GM19324 (cell line): ENCODE measurements at regions not wholly inside any gene's neighbourhood (a gene's known extent, or its start where the extent isn't known, plus 50 kb on each side); places are given as distances from the start of the nearest gene placed in this dataset.
"Not testable (repeated sequence)": the region's sequence is repeated elsewhere in the genome, so short reads cannot be mapped to it uniquely, and the experiment has no call there.

Source experiments
- ATAC-seq: cut with Tn5 transposase; IDR thresholded peaks from one replicate; pipeline ENCODE4 v1.9.1; 2021; ENCODE audit warnings: mild to moderate bottlenecking, moderate library complexity; ENCODE audit not compliant: unreplicated experiment, low FRiP score

- ATAC-seq: no peak
Measured at GRCh38 chr1:157460381-157460780, 91.9 kb downstream of the FCRL5 start.

- ATAC-seq: no peak
Measured at GRCh38 chr1:157457279-157457678, 95.0 kb downstream of the FCRL5 start.

- no peak for ATAC-seq
Measured at GRCh38 chr1:157455318-157455717, 97.0 kb downstream of the FCRL5 start.

- no peak for ATAC-seq
Measured at GRCh38 chr1:157450106-157450505, 102.2 kb downstream of the FCRL5 start.

GRCh38 chr1:157448636-157449035 is 103.7 kb downstream of the FCRL5 start:
- no peak for ATAC-seq

- ATAC-seq: not testable (repeated sequence)
Measured at GRCh38 chr1:157446356-157446755, 106.0 kb downstream of the FCRL5 start.

- not testable (repeated sequence) for ATAC-seq
Measured at GRCh38 chr1:157445616-157446140, 106.6 kb downstream of the FCRL5 start.

- ATAC-seq: no peak
Measured at GRCh38 chr1:157442065-157442464, 110.2 kb downstream of the FCRL5 start.

DNA sequence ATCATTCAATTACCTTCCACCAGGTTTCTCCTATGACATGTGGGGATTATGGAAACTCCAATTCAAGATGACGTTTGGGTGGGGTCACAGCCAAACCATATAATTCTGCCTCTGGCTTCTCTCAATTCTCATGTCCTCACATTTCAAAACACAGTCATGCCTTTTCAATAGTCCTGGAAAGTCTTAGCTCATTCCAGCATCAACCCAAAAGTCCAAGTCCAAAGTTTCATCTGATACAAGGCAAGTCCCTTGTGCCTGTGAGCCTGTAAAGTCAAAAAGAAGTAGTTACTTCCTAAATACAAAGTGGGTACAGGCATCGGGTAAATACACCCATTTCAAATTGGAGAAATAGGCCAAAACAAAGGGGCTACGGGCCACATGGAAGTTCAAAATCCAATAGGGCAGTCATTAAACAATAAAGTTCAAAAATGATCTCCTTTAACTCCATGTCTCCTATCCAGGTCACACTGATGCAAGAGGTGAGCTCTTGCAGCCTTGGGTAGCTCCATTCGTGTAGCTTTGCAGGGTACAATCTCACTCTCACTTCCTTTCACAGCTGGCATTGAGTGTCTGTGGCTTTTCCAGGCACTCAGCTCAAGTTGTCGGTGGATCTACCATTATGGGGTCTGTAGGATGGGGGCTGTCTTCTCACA is 112.9 kb downstream of the FCRL5 start:
- ATAC-seq: no peak

DNA sequence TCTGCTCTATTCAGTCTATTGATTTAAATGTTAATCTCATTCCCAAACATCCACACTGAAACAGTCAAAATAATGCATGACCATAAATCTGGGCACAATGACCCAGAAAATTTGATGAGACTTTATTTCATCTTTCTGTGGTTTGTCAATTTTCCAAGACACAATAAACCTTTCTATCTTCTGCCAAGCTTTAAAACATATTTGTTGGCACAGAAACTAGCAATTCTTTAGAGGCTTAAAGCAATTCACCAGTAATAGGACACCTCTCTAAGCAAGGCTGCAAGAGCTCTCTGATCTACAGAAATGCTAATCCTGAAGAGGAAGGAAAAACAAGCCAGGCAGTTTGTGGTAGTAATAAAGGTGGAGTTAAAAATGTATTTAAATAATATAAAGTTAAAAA is 113.7 kb downstream of the FCRL5 start:
- ATAC-seq: no peak

- ATAC-seq: no peak
Measured at GRCh38 chr1:157438146-157438545, 114.2 kb downstream of the FCRL5 start.

GRCh38 chr1:157437296-157437695 is 115.0 kb downstream of the FCRL5 start:
- no peak for ATAC-seq

DNA sequence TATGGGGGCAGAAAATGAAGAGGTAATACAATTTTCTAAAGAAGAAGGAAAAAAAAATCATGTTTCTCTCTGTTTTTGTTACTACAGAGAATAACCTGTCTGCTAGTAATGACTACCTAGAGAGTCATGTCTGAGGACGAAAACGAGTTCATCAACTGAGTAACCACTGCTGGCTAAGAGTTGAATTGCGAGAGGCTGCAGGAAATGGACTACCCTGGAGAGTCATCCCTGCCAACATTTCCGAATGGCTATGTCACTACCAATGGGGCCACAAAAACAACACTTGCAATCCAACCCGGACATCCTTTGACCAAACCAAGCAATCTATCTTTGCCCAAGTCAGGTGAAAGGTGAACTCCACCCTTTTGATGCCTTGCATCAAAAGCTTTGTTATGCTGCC is 120.6 kb downstream of the FCRL5 start:
- ATAC-seq: no peak

DNA sequence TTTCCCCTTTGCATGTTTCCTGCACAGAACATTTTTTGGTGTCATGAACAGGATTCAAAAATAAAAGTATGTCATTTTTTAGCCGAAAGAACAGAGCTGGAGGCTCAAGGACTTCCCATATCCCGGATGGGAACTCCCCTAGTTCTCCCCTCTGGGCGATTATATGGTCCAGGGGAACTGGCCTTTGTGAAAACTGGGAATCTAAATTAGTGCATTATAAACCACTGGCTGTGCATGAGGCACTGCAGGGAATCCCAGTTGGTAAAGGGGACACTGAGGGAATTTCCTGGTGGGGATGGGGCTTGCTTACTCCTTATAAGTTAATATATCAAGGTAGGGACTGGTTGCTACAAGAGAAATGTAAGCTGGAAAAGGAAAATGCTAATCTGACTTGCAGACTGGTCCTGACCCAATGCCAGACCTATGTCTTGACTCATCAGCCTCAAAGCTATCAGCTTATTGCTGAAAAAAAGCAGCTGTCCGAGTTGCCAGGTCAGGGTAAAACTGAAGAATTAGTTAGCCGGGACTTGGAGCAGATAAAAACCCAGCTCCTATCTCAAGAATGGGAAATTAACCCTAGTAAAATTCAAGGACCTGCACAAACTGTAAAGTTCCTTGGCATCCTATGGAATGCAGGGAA is 122.6 kb downstream of the FCRL5 start:
- no peak for ATAC-seq

DNA sequence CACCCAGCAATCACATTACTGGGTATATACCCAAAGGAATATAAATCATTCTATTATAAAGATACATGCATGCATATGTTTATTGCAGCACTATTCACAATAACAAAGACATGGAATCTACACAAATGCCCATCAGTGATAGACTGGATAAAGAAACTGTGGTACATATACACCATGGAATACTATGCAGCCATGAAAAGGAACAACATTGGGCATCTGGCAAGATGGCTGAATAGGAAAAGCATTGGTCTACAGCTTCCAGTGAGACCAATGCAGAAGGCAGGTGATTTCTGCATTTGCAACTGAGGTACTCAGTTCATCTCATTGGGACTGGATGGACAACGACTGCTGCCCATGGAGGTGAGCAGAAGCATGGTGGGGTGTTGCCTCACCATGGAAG is 128.6 kb downstream of the FCRL5 start:
- not testable (repeated sequence) for ATAC-seq

DNA sequence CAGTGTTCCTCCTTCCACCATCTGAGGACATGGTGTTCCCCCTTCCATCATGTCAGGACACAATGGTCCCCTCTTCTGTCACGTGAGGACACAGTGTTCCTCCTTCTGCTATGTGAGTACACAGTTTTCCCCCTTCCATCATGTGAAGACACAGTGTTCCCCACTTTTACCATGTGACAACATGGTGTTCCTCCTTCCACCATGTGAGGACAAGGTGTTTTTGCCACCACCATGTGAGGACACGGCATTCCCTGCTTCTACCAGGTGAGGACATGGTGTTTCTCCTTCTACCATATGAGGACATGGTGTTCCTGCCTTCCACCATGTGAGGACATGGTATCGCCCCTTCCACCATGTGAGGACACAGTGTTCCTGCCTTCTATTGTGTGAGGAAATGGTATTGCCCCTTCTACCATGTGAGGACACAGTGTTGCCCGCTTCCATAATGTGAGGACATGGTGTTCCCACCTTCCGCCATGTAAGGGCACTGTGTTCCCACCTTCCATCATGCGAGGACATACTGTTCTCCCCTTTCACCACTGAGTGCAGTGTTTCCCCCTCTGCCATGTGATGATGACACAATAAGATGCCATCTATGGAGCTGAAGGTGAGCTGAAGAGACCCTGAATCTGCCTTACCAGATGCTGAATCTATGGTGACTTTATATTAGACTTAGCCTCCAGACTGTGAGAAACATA is 132.3 kb downstream of the FCRL5 start:
- ATAC-seq: no peak

- ATAC-seq: no peak
Measured at GRCh38 chr1:157418659-157419058, 133.7 kb downstream of the FCRL5 start.

DNA sequence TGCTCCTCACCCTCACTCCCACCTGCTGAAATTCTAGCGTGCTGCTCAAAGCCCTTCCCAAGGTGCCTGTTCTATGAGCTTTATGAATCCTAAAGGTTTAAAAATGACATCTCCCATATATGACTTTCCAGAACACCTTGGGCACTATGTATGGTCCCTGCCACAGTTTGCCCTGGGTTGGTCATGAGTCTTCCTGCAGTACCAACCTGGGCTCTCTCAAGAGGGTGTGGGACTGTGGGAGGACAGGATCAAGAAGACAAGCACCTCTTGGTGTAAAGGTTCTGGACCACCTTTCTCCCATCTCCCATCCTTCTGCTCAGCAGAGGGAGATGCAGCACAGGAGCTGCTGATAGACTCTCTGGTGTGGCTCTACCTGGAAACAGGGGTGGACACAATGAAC is 134.1 kb downstream of the FCRL5 start:
- ATAC-seq: no peak

- ATAC-seq: no peak
Measured at GRCh38 chr1:157415661-157416060, 136.7 kb downstream of the FCRL5 start.

- ATAC-seq: no peak
Measured at GRCh38 chr1:157412308-157412707, 140.0 kb downstream of the FCRL5 start.

DNA sequence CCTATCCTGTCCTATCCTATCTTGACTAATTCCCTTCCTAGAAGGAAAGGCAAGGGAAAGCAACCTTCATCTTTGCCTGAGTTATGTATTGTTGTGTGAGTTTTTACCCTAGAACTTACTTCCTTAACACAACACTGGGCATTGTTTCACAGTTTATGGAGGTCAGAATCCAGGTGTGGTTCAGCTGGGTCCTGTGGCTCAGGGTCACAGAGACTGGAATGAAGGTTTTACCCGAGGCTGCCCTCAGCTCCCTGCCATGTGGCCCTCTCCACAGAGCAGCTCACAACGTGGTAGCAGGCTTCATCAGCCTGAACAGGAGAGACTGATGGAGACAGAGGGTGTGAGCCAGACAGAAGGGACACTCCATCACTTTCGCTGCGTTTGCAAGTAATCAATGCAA is 140.5 kb downstream of the FCRL5 start:
- ATAC-seq: no peak

GRCh38 chr1:157411064-157411463 is 141.3 kb downstream of the FCRL5 start:
- ATAC-seq: no peak
